Fibroblast of lung (primary cell): ENCODE measurements at regions not wholly inside any gene's neighbourhood (a gene's known extent, or its start where the extent isn't known, plus 50 kb on each side); places are given as distances from the start of the nearest gene placed in this dataset.
"Not testable (repeated sequence)": the region's sequence is repeated elsewhere in the genome, so short reads cannot be mapped to it uniquely, and the experiment has no call there.

Experiments used
- DNase-seq, 2 donors: peaks; one replicate each; pipeline versions ENCODE4 v3.0.0 to v3.0.0-alpha.2; 2010; ENCODE audit warnings: low read depth in 2 of 2
- H2AFZ ChIP-seq: 2 replicates; pipeline ENCODE4 v1.5.1; 2012; ENCODE audit warnings: low read length, control low read depth, inconsistent platforms
- H3K27ac ChIP-seq: 2 replicates; pipeline ENCODE4 v1.5.1; 2011; ENCODE audit warnings: low read length, control low read depth; ENCODE audit not compliant: insufficient read depth
- H3K27me3 ChIP-seq: 2 replicates; pipeline ENCODE4 v1.5.1; 2011; ENCODE audit warnings: mild to moderate bottlenecking, low read length; ENCODE audit not compliant: control insufficient read depth, insufficient read depth
- H3K36me3 ChIP-seq: 2 replicates; pipeline ENCODE4 v1.5.1; 2011; ENCODE audit warnings: low read length; ENCODE audit not compliant: control insufficient read depth, insufficient read depth
- H3K4me1 ChIP-seq: 2 replicates; pipeline ENCODE4 v1.5.1; 2011; ENCODE audit warnings: low read length; ENCODE audit not compliant: control insufficient read depth, insufficient read depth; ENCODE audit errors: extremely low read depth
- H3K4me2 ChIP-seq: 2 replicates; pipeline ENCODE4 v1.5.1; 2011; ENCODE audit warnings: low read length, control low read depth; ENCODE audit not compliant: insufficient read depth; ENCODE audit errors: extremely low read depth
- H3K4me3 ChIP-seq, 4 experiments: fragments of 200-600 bp in 1 of 4; sonication (generic) in 1 of 4; replicated peaks in 1 of 4; 2 replicates each; pipeline ENCODE4 v1.5.1; 2011 to 2016; ENCODE audit warnings: low read length in 4 of 4, low read depth in 3 of 4, mild to moderate bottlenecking in 3 of 4, control low read depth in 2 of 4, inconsistent platforms in 1 of 4, mixed read lengths in 1 of 4; ENCODE audit not compliant: insufficient read depth in 1 of 4; ENCODE audit errors: control extremely low read depth in 1 of 4
- H3K79me2 ChIP-seq: 2 replicates; pipeline ENCODE4 v1.5.1; 2012; ENCODE audit warnings: mild to moderate bottlenecking, low read length, inconsistent platforms; ENCODE audit not compliant: control insufficient read depth, insufficient read depth
- H3K9ac ChIP-seq: 2 replicates; pipeline ENCODE4 v1.5.1; 2011; ENCODE audit warnings: mild to moderate bottlenecking, low read length, control low read depth; ENCODE audit not compliant: insufficient read depth
- H3K9me3 ChIP-seq: 2 replicates; pipeline ENCODE4 v1.5.1; 2012; ENCODE audit warnings: low read depth, low read length; ENCODE audit not compliant: control insufficient read depth, insufficient read depth
- H4K20me1 ChIP-seq: 2 replicates; pipeline ENCODE4 v1.5.1; 2011; ENCODE audit warnings: low read length; ENCODE audit not compliant: control insufficient read depth, insufficient read depth; ENCODE audit errors: extremely low read depth
- EZH2 ChIP-seq: IDR thresholded peaks from 2 replicates; pipeline ENCODE4 v1.5.1; 2012; ENCODE audit warnings: low read length, control low read depth, mild to moderate bottlenecking; ENCODE audit errors: missing control alignments
- TF ChIP-seq, protein P1 (sequence below), 2 donors: IDR thresholded peaks in 1 of 2; conservative IDR thresholded peaks in 1 of 2; 1 replicate in 1 of 2; 2 replicates in 1 of 2; pipeline ENCODE4 v1.5.1; 2011 to 2012; ENCODE audit warnings: low read length in 2 of 2, control low read depth in 1 of 2, inconsistent platforms in 1 of 2, low read depth in 1 of 2, mild to moderate bottlenecking in 1 of 2

DNA sequence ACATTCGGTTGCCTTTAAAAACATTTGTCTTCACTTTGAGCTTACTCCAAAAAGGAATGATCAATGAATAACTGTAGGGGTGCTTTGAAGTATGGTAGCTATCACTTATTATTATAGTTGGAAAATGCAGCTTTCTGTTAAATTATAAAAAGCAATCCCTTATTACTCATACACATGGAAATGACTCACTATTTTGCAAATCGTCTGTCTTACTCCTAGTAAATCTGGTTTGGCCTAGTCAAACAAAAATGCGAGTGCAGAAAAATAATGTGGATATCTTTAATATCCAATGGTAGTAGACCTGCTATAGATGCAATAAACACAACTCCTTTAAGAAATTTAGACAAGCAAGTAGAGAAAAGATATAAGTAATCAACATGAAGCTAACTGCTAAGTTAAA lies 112.5 kb downstream of the ZIC1 start:
- Histone ChIP-seq H3K36me3 (no peaks in the 10 kb centered on the region), H3K9ac (no peak overlapping the region), H3K27me3 (no peaks in the 10 kb centered on the region), H2AFZ (no peak overlapping the region), H3K27ac (no peak overlapping the region), H4K20me1 (no peaks in the 10 kb centered on the region), H3K9me3 (no peaks in the 10 kb centered on the region), H3K4me2 (no peak overlapping the region), H3K4me1 (no peaks in the 10 kb centered on the region), H3K4me3 (no peak overlapping the region), H3K79me2 (no peaks in the 10 kb centered on the region)
- DNase-seq: peak; percentile 70 to 78
- TF ChIP-seq, protein P1, sequence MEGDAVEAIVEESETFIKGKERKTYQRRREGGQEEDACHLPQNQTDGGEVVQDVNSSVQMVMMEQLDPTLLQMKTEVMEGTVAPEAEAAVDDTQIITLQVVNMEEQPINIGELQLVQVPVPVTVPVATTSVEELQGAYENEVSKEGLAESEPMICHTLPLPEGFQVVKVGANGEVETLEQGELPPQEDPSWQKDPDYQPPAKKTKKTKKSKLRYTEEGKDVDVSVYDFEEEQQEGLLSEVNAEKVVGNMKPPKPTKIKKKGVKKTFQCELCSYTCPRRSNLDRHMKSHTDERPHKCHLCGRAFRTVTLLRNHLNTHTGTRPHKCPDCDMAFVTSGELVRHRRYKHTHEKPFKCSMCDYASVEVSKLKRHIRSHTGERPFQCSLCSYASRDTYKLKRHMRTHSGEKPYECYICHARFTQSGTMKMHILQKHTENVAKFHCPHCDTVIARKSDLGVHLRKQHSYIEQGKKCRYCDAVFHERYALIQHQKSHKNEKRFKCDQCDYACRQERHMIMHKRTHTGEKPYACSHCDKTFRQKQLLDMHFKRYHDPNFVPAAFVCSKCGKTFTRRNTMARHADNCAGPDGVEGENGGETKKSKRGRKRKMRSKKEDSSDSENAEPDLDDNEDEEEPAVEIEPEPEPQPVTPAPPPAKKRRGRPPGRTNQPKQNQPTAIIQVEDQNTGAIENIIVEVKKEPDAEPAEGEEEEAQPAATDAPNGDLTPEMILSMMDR (conservative IDR thresholded peaks at IDR 0.05 in 1 of 2, IDR thresholded peaks at IDR 0.05 in 1 of 2; ENCODE audit: low read depth in 1 of 2, low read length in 2 of 2): no peak
- TF ChIP-seq EZH2: no peak

DNA sequence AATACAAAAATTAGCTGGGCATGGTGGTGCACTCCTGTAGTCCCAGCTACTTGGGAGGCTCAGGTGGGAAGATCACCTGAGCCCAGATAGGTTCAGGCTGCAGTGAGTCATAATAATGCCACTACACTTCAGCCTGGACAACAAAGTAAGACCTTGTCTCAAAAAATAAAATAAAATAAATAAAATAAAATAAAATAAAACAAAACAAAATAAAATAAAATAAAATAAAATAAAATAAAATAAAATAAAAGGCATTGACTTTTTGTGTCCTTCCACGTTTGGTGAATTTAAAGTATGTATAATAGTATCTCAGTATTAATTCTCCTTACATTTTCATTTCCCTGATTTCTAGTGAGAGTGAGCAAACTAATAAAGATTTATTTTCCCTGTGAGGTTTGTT lies 113.6 kb downstream of the ZIC1 start:
- not testable (repeated sequence) for H3K9ac ChIP-seq, H3K4me2 ChIP-seq, H3K9me3 ChIP-seq, DNase-seq, H3K27ac ChIP-seq, H3K4me1 ChIP-seq, H3K36me3 ChIP-seq, H3K4me3 ChIP-seq, H3K27me3 ChIP-seq, H4K20me1 ChIP-seq, H3K79me2 ChIP-seq, H2AFZ ChIP-seq

DNA sequence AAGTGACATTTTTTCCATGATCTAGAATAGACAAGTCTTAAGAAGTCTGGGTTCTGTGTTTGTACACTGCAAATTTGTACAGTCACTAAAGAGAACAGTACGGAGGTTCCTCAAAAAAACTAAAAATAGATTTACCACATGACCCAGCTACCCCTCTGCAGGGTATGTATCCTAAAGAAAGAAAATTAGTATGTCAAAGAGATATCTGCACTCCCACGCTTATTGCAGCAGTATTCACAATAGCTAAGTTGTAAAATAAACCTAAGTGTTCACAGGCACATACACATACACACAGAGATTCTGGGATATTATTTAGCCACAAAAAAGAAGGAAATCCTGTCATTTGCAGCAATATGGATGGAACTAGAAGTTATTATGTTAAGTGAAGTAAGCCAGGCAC lies 120.4 kb downstream of the ZIC1 start:
- no peak overlapping the region for H3K4me2 ChIP-seq
- TF ChIP-seq EZH2: no peak
- TF ChIP-seq, protein P1 (conservative IDR thresholded peaks at IDR 0.05 in 1 of 2, IDR thresholded peaks at IDR 0.05 in 1 of 2; ENCODE audit: low read depth in 1 of 2, low read length in 2 of 2): no peak

More for the DNA sequence above, 120.4 kb downstream of the ZIC1 start:
- Histone ChIP-seq H3K4me3 (no peak overlapping the region), H3K27me3 (no peaks in the 10 kb centered on the region), H3K9ac (no peak overlapping the region), H3K4me1 (no peaks in the 10 kb centered on the region), H4K20me1 (no peaks in the 10 kb centered on the region), H2AFZ (no peak overlapping the region), H3K9me3 (no peaks in the 10 kb centered on the region), H3K79me2 (no peaks in the 10 kb centered on the region), H3K36me3 (no peaks in the 10 kb centered on the region), H3K27ac (no peak overlapping the region)
- DNase-seq: no peak
